HG03565 (cell line): ENCODE measurements at regions not wholly inside any gene's neighbourhood (a gene's known extent, or its start where the extent isn't known, plus 50 kb on each side); places are given as distances from the start of the nearest gene placed in this dataset.
A peak's percentile ranks its signal among the peaks of the same experiment; 100 is the strongest.

ENCODE experiments used
- ATAC-seq: cut with Tn5 transposase; IDR thresholded peaks from one replicate; pipeline ENCODE4 v1.9.1; 2021; ENCODE audit warnings: mild to moderate bottlenecking, moderate library complexity; ENCODE audit not compliant: unreplicated experiment

GRCh38 chr9:75397836-75398235, 309.5 kb downstream of the OSTF1 start:
- ATAC-seq, result no peak

GRCh38 chr9:75408391-75408790, 320.1 kb downstream of the OSTF1 start:
- ATAC-seq, result no peak

- ATAC-seq, result no peak
Measured at GRCh38 chr9:75410405-75410804, 322.1 kb downstream of the OSTF1 start.

DNA sequence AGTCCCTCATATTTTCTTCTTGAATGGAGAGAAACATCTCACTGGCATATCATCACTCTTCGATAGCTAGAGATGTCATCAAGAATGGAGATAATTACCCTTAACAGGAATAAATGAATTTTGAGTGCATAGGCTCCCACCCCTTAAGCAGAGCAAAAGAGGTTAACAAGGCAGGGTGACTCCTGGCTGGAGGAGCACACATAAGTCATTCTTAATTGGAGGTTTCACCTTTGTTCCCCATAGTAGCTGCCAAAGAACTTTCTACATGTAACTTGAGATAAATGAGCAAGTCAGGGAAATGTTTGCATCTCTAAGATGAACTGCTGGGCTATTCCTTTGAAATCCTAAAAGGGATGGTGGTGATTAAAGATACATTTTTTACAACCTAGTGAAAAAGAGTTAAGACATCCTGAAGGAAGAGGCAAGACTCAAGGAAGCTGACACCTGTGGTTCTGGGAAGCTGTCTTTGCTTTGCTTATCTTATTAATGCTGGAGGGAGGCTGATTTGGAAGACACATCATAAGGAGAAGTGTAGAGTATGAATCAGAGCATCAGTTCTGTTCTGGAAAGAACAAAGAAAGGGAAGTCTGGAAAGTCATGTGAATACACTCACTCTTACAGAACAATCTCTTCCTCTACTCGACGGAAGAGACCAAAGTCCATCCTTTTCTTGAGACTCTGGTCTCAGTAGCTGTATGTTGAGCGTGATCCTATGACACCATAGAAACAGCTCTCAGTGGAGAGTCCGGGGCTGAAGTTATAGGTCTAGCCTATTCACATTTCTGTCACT, 326.3 kb downstream of the OSTF1 start:
- no peak for ATAC-seq

DNA sequence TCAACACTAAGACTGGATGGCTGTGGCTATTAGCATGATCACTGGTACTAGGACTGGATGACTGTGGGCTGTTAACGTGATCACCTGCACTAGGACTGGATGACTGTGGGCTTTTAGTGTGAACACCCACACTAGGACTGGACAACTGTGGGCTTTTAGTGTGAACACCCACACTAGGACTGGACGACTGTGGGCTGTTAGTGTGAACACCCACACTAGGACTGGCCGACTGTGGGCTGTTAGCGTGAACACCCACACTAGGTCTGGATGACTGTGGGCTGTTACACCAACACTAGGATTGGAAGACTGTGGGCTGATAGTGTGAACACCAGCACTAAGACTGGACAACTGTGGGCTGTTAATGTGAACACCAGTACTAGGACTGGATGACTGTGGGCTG, 329.2 kb downstream of the OSTF1 start:
- no peak for ATAC-seq

- peak; percentile 55 for ATAC-seq
Measured at GRCh38 chr9:75418518-75418917, 330.2 kb downstream of the OSTF1 start.

DNA sequence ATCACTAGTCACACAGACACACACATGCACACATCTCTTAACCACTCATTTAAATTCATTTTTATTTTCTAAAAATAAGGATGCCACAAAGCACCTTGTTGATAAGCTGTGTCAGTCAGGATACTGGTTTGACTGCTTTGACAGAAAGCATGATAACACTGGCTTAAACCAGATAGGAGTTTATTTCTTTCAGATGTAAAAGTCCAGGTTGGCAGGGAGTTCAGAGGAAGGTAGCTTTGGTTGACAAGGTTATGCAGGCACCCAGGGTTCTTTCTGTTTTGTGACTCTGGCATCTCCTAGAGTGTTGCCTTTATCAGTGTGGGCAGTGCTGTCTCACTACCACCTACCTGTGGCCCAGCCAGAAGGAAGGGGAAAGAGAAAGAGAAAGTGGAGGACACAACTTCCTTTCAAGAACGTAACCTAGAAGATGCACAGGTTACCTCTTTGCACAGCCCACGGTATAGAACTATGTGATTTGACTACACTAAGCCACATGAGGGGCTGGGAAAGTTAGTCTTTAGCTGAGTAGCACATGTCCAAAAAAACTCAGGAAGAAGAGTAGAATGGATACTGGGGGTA, 334.7 kb downstream of the OSTF1 start:
- ATAC-seq, result peak; percentile 45

- no peak for ATAC-seq
Measured at GRCh38 chr9:75429531-75430475, 341.5 kb downstream of the OSTF1 start.

GRCh38 chr9:75431375-75431774, 343.1 kb downstream of the OSTF1 start:
- ATAC-seq, result no peak

- ATAC-seq, result no peak
Measured at GRCh38 chr9:75432386-75432785, 344.1 kb downstream of the OSTF1 start.

DNA sequence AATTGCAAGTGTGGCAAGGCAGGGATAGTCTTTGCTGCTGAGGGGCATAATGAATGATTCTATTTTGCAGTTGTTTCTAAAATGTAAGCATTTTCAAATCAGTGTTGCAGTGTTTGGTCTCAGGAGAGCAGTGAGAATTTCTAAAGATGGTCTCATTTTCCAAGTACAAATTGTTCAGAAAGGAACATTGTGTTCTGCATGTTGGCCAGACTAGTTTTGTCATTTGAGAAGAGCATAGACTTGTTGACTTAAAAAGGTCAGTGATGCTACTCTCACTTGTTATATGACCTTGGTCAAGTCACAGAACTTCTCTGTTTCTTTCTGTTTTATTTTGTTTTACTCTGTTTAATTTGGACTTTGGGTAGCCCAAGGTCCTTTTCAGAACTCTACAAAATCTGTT, 344.6 kb downstream of the OSTF1 start:
- no peak for ATAC-seq

DNA sequence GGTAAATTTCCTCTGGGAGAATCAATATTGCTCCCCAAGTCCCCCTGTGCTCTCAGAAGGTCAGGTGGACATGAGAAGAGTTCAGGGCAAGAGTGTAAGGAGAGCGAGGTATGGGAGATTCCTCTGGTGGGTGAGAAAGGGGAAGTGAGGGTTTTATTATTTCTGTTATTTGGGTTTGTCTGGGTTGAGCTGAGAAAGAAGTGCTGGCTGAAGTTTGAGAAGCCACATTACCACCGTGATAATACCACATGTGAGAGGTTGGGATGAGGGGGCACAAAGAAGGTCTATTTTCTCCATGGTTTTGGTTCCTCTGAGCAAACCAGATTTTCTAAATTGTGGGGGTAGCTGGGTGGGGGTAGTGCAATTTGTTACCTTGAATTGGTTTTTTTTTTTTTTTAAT, 350.4 kb downstream of the OSTF1 start:
- peak; percentile 64 for ATAC-seq

DNA sequence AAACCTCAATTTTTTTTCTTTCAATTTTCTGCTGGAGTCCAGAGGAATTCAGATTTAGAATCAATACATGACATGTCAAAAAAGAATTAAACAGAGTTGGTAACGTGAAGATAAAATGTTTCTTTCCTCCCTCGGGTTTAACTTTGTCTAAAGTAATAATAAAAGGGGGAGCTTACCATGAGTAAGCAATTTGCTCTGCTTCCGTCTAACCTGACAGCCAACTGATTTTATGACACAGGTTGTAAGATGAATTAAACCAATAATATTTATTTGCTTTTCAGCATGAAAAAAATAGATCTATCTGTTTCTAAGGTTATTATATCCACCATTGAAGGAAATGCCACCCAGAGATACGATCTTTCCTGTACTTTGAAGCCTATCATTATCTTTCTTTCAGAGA, 352.6 kb downstream of the OSTF1 start:
- no peak for ATAC-seq

DNA sequence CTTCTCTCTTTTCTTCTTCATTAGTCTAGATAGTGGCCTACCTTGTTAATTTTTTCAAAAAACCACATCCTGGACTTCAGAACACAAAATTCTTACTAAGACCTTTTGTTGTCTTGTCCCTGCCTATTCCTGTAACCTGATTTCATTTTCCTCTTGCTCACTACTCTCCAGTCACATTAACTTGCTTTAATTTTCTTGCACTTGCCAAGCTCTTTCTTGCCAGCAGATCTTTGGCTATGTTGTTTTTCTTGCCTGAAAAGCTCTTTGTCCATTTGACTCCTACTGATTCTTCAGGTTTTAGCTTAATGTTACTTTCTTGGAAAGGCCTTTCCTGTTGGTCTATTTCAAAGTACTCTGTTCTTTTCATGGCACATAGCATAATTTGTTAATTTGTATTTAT, 356.8 kb downstream of the OSTF1 start:
- no peak for ATAC-seq

GRCh38 chr9:75447281-75447680, 359.0 kb downstream of the OSTF1 start:
- no peak for ATAC-seq

DNA sequence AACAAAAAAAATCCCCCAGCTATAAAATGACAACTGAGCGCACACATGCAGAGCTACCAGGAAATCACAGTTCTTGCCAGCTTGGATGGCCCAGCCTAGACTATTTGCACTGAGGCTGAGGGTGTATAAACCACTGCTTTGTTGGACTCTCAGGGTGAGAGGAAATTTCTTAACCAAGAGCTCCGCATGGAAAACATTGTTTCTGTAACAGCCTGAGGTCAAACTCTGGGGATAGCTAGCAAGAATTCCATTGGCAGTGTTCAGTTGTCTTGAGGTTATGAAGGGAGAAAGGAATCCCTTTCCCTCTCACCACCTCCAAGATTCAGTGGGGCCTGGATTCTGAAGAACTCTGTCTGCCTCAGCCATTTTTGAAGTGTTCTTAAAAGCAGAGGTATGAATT, 360.0 kb downstream of the OSTF1 start:
- no peak for ATAC-seq

DNA sequence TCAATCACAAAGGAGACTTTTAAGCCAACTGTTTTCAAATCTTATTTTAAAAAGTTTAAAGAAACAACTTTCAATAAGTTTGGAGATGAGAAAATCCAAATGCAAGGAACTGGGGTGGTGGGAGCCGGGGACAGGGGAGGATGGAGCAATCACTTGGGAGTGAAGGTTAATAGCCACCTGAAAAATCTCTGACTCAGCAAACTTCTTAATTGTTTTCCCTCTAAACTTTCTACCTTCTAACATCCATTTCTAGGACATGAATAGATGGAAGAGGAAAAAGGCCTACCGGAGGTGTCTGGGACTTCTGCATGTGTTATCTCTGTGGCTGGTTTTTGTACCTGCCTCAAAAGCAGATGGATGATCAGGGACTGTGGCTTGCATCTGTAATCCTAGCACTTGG, 360.6 kb downstream of the OSTF1 start:
- ATAC-seq, result no peak

DNA sequence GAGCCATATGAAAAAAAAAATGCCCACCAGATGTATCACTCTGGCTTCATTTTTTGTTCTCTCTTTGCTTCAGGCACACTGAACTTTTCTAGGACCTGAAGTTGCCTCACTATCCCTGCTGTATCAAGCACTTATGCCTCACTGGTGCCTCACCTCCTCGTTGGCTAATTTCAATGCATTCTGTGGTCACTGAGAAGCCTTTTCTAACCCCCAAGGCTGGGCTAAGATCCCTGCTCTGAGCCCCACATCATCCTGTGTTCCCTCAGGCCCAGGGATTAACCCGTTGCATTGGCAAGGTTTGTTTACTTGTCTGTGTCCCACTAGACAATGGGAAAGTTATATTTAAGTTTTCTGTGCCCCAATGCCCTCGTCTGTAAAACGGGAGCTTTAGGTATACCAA, 362.7 kb downstream of the OSTF1 start:
- ATAC-seq, result no peak

DNA sequence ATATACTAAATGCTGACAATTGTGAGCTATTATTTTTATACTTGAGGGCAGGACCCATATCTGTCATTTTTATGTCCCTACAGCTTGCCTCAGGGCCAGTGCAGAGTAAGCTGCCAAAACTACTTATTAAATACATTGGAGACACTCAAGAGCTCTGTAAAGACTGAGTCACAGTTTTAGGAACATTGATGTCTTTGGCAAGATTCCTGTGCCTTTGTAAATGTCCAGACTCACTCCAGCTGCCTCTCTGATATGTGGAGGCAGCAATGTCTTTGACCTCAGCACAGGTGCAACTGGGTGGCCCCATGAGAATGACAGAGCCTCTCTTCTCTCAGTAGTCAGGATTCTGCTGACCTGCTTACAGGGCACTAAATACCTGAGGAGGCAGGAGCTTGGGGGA, 363.2 kb downstream of the OSTF1 start:
- ATAC-seq, result no peak

DNA sequence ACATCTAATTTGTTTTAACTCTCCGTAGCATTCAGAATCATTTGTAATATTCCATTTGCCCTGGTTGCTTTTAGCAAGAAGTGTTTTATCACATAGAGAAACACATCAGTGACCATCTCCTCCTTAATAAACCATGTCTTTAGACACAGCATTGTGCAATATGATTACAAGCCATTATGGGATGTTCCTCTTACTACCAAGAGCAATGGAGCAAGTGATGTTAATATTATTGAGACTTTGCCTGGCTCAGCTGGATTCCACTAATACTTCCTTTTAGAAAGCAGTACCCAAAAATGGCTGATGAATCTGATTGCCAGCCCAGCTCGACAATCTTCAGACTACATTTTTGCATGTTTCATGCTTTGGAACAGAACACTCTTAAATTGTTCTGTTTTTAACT, 364.2 kb downstream of the OSTF1 start:
- no peak for ATAC-seq

DNA sequence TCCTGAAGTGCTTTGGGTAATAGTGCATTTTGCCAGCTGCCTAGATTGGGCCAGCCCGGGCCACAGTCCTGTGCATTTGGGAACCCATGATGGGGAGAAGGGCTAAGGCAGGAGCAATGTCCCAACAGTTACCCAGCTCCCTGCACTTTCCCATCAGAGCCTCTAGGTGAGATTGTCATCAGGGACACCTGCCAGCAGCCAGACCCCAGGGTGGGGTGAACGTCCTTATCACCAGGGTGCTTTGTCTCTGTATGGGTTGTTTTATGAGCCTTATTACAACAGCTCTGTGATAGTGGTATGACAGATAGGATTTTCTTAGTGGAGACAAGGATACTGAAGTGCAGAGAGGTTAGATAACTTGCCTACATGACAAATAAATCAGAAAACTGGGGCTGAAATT, 365.7 kb downstream of the OSTF1 start:
- ATAC-seq, result no peak

DNA sequence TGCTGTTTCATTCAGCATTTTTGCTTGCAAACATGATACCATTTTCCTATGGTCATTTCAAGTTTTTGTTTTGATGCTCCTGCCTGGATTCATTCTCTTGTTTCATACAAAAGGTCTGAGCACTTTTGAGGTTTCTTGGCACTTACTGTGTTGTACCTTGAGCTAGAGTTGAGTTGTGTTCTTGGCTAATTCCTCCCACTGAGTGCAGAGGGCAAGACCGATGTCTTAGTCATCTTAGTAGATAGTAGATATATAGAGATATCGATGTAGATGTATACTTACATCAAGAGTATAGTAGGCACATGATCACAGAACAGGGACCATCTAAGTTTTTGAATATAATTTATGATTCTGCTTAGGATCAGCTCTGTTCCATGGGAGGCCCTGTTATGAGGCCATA, 366.6 kb downstream of the OSTF1 start:
- no peak for ATAC-seq
